ENCODE measurements at regions not wholly inside any gene's neighbourhood (a gene's known extent, or its start where the extent isn't known, plus 50 kb on each side); places are given as distances from the start of the nearest gene placed in this dataset.

GRCh38 chr17:5797447-5798050 lies 213.2 kb upstream of the NLRP1 start:
- TF ChIP-seq CTCF (conservative IDR thresholded peaks at IDR 0.05; ENCODE audit: low read depth, low read length) = peak; percentile 25
- DNase-seq (ENCODE audit: low read depth) = no peak
- no peak overlapping the region for H3K4me3 ChIP-seq (ENCODE audit: low read depth, low read length)

- H3K4me3 ChIP-seq (ENCODE audit: low read depth, low read length) = no peak overlapping the region
- no peak for DNase-seq (ENCODE audit: low read depth)
- TF ChIP-seq CTCF (conservative IDR thresholded peaks at IDR 0.05; ENCODE audit: low read depth, low read length) = no peak
Observed at GRCh38 chr17:5798094-5798493, 213.8 kb upstream of the NLRP1 start.

- no peak for TF ChIP-seq CTCF (conservative IDR thresholded peaks at IDR 0.05; ENCODE audit: low read depth, low read length)
Observed at GRCh38 chr17:5800131-5800530, 215.8 kb upstream of the NLRP1 start.

GRCh38 chr17:5800646-5801045 lies 216.3 kb upstream of the NLRP1 start:
- no peak for TF ChIP-seq CTCF (conservative IDR thresholded peaks at IDR 0.05; ENCODE audit: low read depth, low read length)
- DNase-seq (ENCODE audit: low read depth) = no peak
- H3K4me3 ChIP-seq (ENCODE audit: low read depth, low read length) = no peak overlapping the region

More at GRCh38 chr17:5800131-5800530, 215.8 kb upstream of the NLRP1 start:
- no peak for DNase-seq (ENCODE audit: low read depth)
- H3K4me3 ChIP-seq (ENCODE audit: low read depth, low read length) = no peak overlapping the region

- no peak for DNase-seq (ENCODE audit: low read depth)
- H3K4me3 ChIP-seq (ENCODE audit: low read depth, low read length) = no peak overlapping the region
- TF ChIP-seq CTCF (conservative IDR thresholded peaks at IDR 0.05; ENCODE audit: low read depth, low read length) = no peak
Observed at GRCh38 chr17:5804251-5804650, 219.9 kb upstream of the NLRP1 start.

GRCh38 chr17:5809056-5809455 lies 224.7 kb upstream of the NLRP1 start:
- no peak overlapping the region for H3K4me3 ChIP-seq (ENCODE audit: low read depth, low read length)

More at GRCh38 chr17:5809056-5809455, 224.7 kb upstream of the NLRP1 start:
- TF ChIP-seq CTCF (conservative IDR thresholded peaks at IDR 0.05; ENCODE audit: low read depth, low read length) = no peak
- DNase-seq (ENCODE audit: low read depth) = no peak

All from epithelial cell of proximal tubule (primary cell).